ENCODE measurements at regions not wholly inside any gene's neighbourhood (a gene's known extent, or its start where the extent isn't known, plus 50 kb on each side); places are given as distances from the start of the nearest gene placed in this dataset.
A peak's percentile ranks its signal among the peaks of the same experiment; 100 is the strongest.
"Not testable (repeated sequence)": the region's sequence is repeated elsewhere in the genome, so short reads cannot be mapped to it uniquely, and the experiment has no call there.

GRCh38 chr7:35971133-35971891 is 170.5 kb downstream of the SEPTIN7 start:
- no peak for DNase-seq

- DNase-seq: peak; percentile 80
These were observed 175.1 kb downstream of the SEPTIN7 start for GRCh38 chr7:35975851-35976454.

- DNase-seq: not testable (repeated sequence)
These were observed 174.0 kb upstream of the EEPD1 start for GRCh38 chr7:35978816-35979640.

GRCh38 chr7:35982600-35982999 is 170.5 kb upstream of the EEPD1 start:
- DNase-seq: no peak

- DNase-seq: no peak
These were observed 169.4 kb upstream of the EEPD1 start for GRCh38 chr7:35983626-35984025.

GRCh38 chr7:35985126-35985754 is 167.8 kb upstream of the EEPD1 start:
- DNase-seq: peak; percentile 62

GRCh38 chr7:35987016-35987415 is 166.0 kb upstream of the EEPD1 start:
- DNase-seq: no peak

GRCh38 chr7:35988105-35988504 is 164.9 kb upstream of the EEPD1 start:
- DNase-seq: no peak

- no peak for DNase-seq
These were observed 164.2 kb upstream of the EEPD1 start for GRCh38 chr7:35988818-35989217.

GRCh38 chr7:35991511-35992232 is 161.4 kb upstream of the EEPD1 start:
- DNase-seq: no peak

GRCh38 chr7:35992436-35992835 is 160.6 kb upstream of the EEPD1 start:
- no peak for DNase-seq

GRCh38 chr7:35993113-35993512 is 159.9 kb upstream of the EEPD1 start:
- no peak for DNase-seq

GRCh38 chr7:35993676-35994606 is 159.1 kb upstream of the EEPD1 start:
- DNase-seq: no peak

GRCh38 chr7:35995334-35995733 is 157.7 kb upstream of the EEPD1 start:
- no peak for DNase-seq

- DNase-seq: no peak
These were observed 154.6 kb upstream of the EEPD1 start for GRCh38 chr7:35998481-35998880.

- DNase-seq: no peak
These were observed 151.5 kb upstream of the EEPD1 start for GRCh38 chr7:36001546-36001945.

GRCh38 chr7:36002900-36003299 is 150.2 kb upstream of the EEPD1 start:
- no peak for DNase-seq

GRCh38 chr7:36003343-36003742 is 149.7 kb upstream of the EEPD1 start:
- no peak for DNase-seq

- no peak for DNase-seq
These were observed 147.8 kb upstream of the EEPD1 start for GRCh38 chr7:36005293-36005692.

- no peak for DNase-seq
These were observed 147.2 kb upstream of the EEPD1 start for GRCh38 chr7:36005876-36006275.

All from left kidney (tissue), 1 donor.